Bronchial epithelial cell (primary cell): ENCODE measurements at regions not wholly inside any gene's neighbourhood (a gene's known extent, or its start where the extent isn't known, plus 50 kb on each side); places are given as distances from the start of the nearest gene placed in this dataset.

Source experiments
- DNase-seq: peaks from one replicate; pipeline ENCODE4 v3.0.0-alpha.2; 2010; ENCODE audit warnings: low read depth
- FAIRE-seq: peaks from 2 replicates; lab custom pipeline; 2011; peaks lifted over from hg19 to GRCh38; lab: Jason Lieb, UNC
- H3K27me3 ChIP-seq: 2 replicates; pipeline ENCODE4 v1.5.1; 2011; ENCODE audit warnings: low read length; ENCODE audit not compliant: control insufficient read depth, insufficient read depth
- H3K36me3 ChIP-seq: 2 replicates; pipeline ENCODE4 v1.5.1; 2011; ENCODE audit warnings: low read length; ENCODE audit not compliant: control insufficient read depth, insufficient read depth
- H3K4me3 ChIP-seq: 2 replicates; pipeline ENCODE4 v1.5.1; 2011; ENCODE audit warnings: mild to moderate bottlenecking, low read depth, low read length, control low read depth
- CTCF ChIP-seq: IDR thresholded peaks from 2 replicates; pipeline ENCODE4 v1.5.1; 2011; ENCODE audit warnings: mild to moderate bottlenecking, moderate library complexity, low read length, control low read depth, inconsistent platforms; ENCODE audit not compliant: insufficient read depth, severe bottlenecking

DNA sequence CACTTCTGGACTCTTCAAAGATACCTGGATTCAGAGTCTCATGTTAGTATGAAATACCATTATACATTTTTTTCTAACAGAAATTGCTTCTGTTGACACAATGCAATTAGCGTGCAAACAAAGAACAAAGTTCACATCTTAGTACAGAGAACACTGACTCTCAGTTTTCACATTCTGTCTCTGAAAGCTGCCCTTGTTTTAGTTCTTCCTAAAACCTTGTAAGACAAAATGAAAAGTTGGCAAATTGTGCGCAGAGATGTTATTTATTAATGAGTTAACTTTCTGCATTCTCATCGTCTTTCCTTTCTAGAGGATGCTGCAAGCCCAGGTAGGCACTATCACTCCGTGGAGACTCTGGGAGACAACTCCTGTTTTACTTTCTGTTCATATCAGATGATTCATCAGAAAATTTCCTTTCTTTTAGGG lies 377.3 kb upstream of the POU3F3 start:
- no peak for FAIRE-seq
- DNase-seq: no peak
- Histone ChIP-seq H3K4me3 (no peak overlapping the region), H3K27me3 (no peaks in the 10 kb centered on the region), H3K36me3 (no peaks in the 10 kb centered on the region)
- no peak for TF ChIP-seq CTCF

- FAIRE-seq (no peak), DNase-seq (no peak)
- no peak overlapping the region for H3K4me3 ChIP-seq
- H3K36me3 ChIP-seq: no peaks in the 10 kb centered on the region
- no peaks in the 10 kb centered on the region for H3K27me3 ChIP-seq
- TF ChIP-seq CTCF: no peak
Measured at GRCh38 chr2:104481341-104481740, 372.6 kb upstream of the POU3F3 start.

GRCh38 chr2:104487366-104487765 lies 366.5 kb upstream of the POU3F3 start:
- Histone ChIP-seq H3K27me3 (no peaks in the 10 kb centered on the region), H3K36me3 (no peaks in the 10 kb centered on the region), H3K4me3 (no peak overlapping the region)
- no peak for TF ChIP-seq CTCF
- peak; percentile 8 for DNase-seq
- FAIRE-seq: no peak

DNA sequence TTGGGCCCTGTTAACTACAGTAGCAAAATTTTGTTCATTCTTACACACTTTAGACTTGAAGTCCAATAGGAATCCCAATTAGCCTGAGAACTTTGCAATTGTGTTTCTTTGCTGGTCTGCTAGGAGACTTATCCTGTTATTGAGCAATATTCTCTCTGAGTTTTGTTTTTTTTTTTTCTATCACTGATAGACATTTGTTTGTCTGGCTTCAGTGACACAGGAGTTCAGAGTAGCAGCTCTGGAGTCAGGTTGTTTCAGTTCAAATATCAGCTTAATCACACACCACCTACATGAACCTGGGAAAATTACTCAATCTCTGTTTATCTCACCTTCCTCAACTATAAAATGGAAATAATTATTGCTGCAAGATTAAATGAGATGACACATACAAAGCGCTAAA lies 360.2 kb upstream of the POU3F3 start:
- FAIRE-seq (no peak), DNase-seq (no peak)
- H3K4me3 ChIP-seq: no peak overlapping the region
- H3K36me3 ChIP-seq: no peaks in the 10 kb centered on the region
- H3K27me3 ChIP-seq: no peaks in the 10 kb centered on the region
- no peak for TF ChIP-seq CTCF

DNA sequence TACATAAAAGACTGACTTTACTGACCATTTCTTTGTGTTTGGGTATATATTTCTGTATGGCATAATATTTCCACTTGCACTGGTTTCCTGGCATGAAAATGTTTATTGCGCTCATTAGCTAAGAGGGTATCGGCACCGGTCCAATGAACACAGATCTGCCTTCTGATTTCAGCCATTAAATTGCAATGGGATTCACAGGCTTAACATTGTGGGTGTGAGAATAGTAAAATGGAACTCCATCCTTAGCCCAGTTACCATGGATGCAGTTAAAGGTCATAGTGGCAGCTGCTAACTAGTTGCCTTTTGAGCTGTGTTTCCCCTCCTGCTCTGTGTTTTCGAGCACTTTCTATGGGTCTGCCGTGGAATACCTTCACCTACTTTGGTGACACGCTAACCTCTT lies 352.6 kb upstream of the POU3F3 start:
- no peak for TF ChIP-seq CTCF
- no peaks in the 10 kb centered on the region for H3K36me3 ChIP-seq
- DNase-seq (no peak), FAIRE-seq (no peak)
- H3K27me3 ChIP-seq: no peaks in the 10 kb centered on the region
- no peak overlapping the region for H3K4me3 ChIP-seq

- Histone ChIP-seq H3K27me3 (no peaks in the 10 kb centered on the region), H3K36me3 (no peaks in the 10 kb centered on the region), H3K4me3 (no peak overlapping the region)
- FAIRE-seq (no peak), DNase-seq (no peak)
- no peak for TF ChIP-seq CTCF
Measured at GRCh38 chr2:104501929-104502328, 352.0 kb upstream of the POU3F3 start.
